ENCODE measurements at regions not wholly inside any gene's neighbourhood (a gene's known extent, or its start where the extent isn't known, plus 50 kb on each side); places are given as distances from the start of the nearest gene placed in this dataset.

GRCh38 chr6:79847426-79847825 lies 99.9 kb downstream of the ELOVL4 start:
- Histone ChIP-seq H3K4me2 (replicated peaks; ENCODE audit: extremely low read depth, low read length, poor library complexity, severe bottlenecking) (no peak overlapping the region), H3K27ac (ENCODE audit: low read depth in 1 of 2, low read length in 2 of 2) (no peak overlapping the region), H2AFZ (ENCODE audit: insufficient read depth, low read depth, low read length, poor library complexity, severe bottlenecking) (no peak overlapping the region), H3K36me3 (replicated peaks in 1 of 2; ENCODE audit: control insufficient read depth in 1 of 2, insufficient read depth in 2 of 2, low read length in 2 of 2) (no peaks in the 10 kb centered on the region), H3K4me1 (ENCODE audit: control insufficient read depth in 1 of 2, insufficient read depth in 2 of 2, low read length in 2 of 2) (no peaks in the 10 kb centered on the region), H4K20me1 (ENCODE audit: insufficient read depth, low read length) (no peaks in the 10 kb centered on the region), H3K9me3 (replicated peaks in 1 of 2; ENCODE audit: control insufficient read depth in 1 of 2, insufficient read depth in 1 of 2, low read length in 2 of 2) (no peaks in the 10 kb centered on the region), H3K79me2 (ENCODE audit: insufficient read depth, low read length) (no peaks in the 10 kb centered on the region), H3K27me3 (ENCODE audit: control insufficient read depth in 2 of 2, insufficient read depth in 2 of 2, low read length in 2 of 2) (no peaks in the 10 kb centered on the region), H3K9ac (ENCODE audit: insufficient read depth, low read length, poor library complexity, severe bottlenecking) (no peak overlapping the region), H3K4me3 (replicated peaks in 1 of 3; ENCODE audit: low read depth in 2 of 3, low read length in 3 of 3) (no peak overlapping the region)
- H3K9me3 Mint-ChIP-seq = peaks cover 0 to 4% (median 2%) of the 10 kb centered on the region in 7 donors
- intact Hi-C loops (cut with micrococcal nuclease) = no loop called here
- H3K36me3 Mint-ChIP-seq = no peaks in the 10 kb centered on the region
- H3K27me3 Mint-ChIP-seq (ENCODE audit: low read depth in 3 of 3) = peaks cover 4 to 11% (median 5%) of the 10 kb centered on the region in 3 donors
- no peak overlapping the region for H3K4me3 Mint-ChIP-seq
- no CpG with 5 or more reads among the region's 1 CpG for WGBS (ENCODE audit: insufficient coverage)
- DNase-seq = no peak
- no peak for TF ChIP-seq CTCF (IDR thresholded peaks at IDR 0.05)
- no peak overlapping the region for H3K27ac Mint-ChIP-seq
- no peaks in the 10 kb centered on the region for H3K4me1 Mint-ChIP-seq

- peaks cover 0 to 4% (median 3%) of the 10 kb centered on the region in 7 donors for H3K9me3 Mint-ChIP-seq
- no peaks in the 10 kb centered on the region for H3K36me3 Mint-ChIP-seq
- Histone ChIP-seq H3K36me3 (replicated peaks in 1 of 2; ENCODE audit: control insufficient read depth in 1 of 2, insufficient read depth in 2 of 2, low read length in 2 of 2) (no peaks in the 10 kb centered on the region), H3K9me3 (replicated peaks in 1 of 2; ENCODE audit: control insufficient read depth in 1 of 2, insufficient read depth in 1 of 2, low read length in 2 of 2) (no peaks in the 10 kb centered on the region), H4K20me1 (ENCODE audit: insufficient read depth, low read length) (no peaks in the 10 kb centered on the region), H3K27ac (ENCODE audit: low read depth in 1 of 2, low read length in 2 of 2) (no peak overlapping the region), H3K4me1 (ENCODE audit: control insufficient read depth in 1 of 2, insufficient read depth in 2 of 2, low read length in 2 of 2) (peaks cover 0 to 2% of the 10 kb centered on the region in 2 donors), H3K4me3 (replicated peaks in 1 of 3; ENCODE audit: low read depth in 2 of 3, low read length in 3 of 3) (no peak overlapping the region), H3K27me3 (ENCODE audit: control insufficient read depth in 2 of 2, insufficient read depth in 2 of 2, low read length in 2 of 2) (no peaks in the 10 kb centered on the region), H3K4me2 (replicated peaks; ENCODE audit: extremely low read depth, low read length, poor library complexity, severe bottlenecking) (no peak overlapping the region), H3K9ac (ENCODE audit: insufficient read depth, low read length, poor library complexity, severe bottlenecking) (no peak overlapping the region), H3K79me2 (ENCODE audit: insufficient read depth, low read length) (no peaks in the 10 kb centered on the region), H2AFZ (ENCODE audit: insufficient read depth, low read depth, low read length, poor library complexity, severe bottlenecking) (no peak overlapping the region)
- peaks cover 0 to 3% (median 2%) of the 10 kb centered on the region in 3 donors for H3K27me3 Mint-ChIP-seq (ENCODE audit: low read depth in 3 of 3)
- intact Hi-C loops (cut with micrococcal nuclease) = no loop called here
- DNase-seq = no peak
- H3K4me3 Mint-ChIP-seq = no peak overlapping the region
- no peak for TF ChIP-seq CTCF (IDR thresholded peaks at IDR 0.05)
- H3K27ac Mint-ChIP-seq = no peak overlapping the region
- H3K4me1 Mint-ChIP-seq = peaks cover 3% of the 10 kb centered on the region
- WGBS (ENCODE audit: insufficient coverage) = 100% methylated on average over 1 of the region's 3 CpGs
Measured at GRCh38 chr6:79842376-79843040, 104.8 kb downstream of the ELOVL4 start.

Data from CD14-positive monocyte (primary cell).